ENCODE measurements at regions not wholly inside any gene's neighbourhood (a gene's known extent, or its start where the extent isn't known, plus 50 kb on each side); places are given as distances from the start of the nearest gene placed in this dataset.

GRCh38 chr16:55253987-55254386, 70.0 kb upstream of the IRX6 start:
- POLR2A ChIA-PET (ENCODE audit: unreplicated experiment) = no interaction called here
- H3K36me3 ChIP-seq (ENCODE audit: control insufficient read depth, insufficient read depth, low read length) = no peaks in the 10 kb centered on the region
- H4K91ac ChIP-seq (ENCODE audit: insufficient read depth, low read depth, low read length) = no peak overlapping the region
- no peak overlapping the region for H3K23ac ChIP-seq (ENCODE audit: low read depth, low read length)
- H2BK20ac ChIP-seq (ENCODE audit: low read depth, low read length) = no peak overlapping the region
- H3K18ac ChIP-seq (ENCODE audit: low read depth, low read length) = no peak overlapping the region
- H3K14ac ChIP-seq (replicated peaks; ENCODE audit: low read depth, low read length) = no peak overlapping the region
- no peak overlapping the region for H2AFZ ChIP-seq (replicated peaks; ENCODE audit: low read length, poor library complexity)
- no peaks in the 10 kb centered on the region for H3K79me1 ChIP-seq (ENCODE audit: low read depth in 1 of 2, low read length in 2 of 2)
- in situ Hi-C loops (cut with MboI; ENCODE audit: low sequenced_read_pairs) = no loop called here
- H2BK120ac ChIP-seq (ENCODE audit: low read depth, low read length) = no peak overlapping the region
- dilution Hi-C loops (cut with HindIII; ENCODE audit: low sequenced_read_pairs, unreplicated experiment) = no loop called here
- H2AK9ac ChIP-seq (replicated peaks; ENCODE audit: low read depth, low read length, poor library complexity) = no peak overlapping the region
- H3K9me1 ChIP-seq (ENCODE audit: insufficient read depth, low read length) = no peaks in the 10 kb centered on the region
- DNase-seq = no peak
- no peak overlapping the region for H3K4me2 ChIP-seq (ENCODE audit: low read depth, low read length)
- H4K20me1 ChIP-seq (ENCODE audit: insufficient read depth, low read length) = no peaks in the 10 kb centered on the region
- no peaks in the 10 kb centered on the region for H3K27me3 ChIP-seq (ENCODE audit: control insufficient read depth, insufficient read depth, low read length)
- no peak overlapping the region for H2AK5ac ChIP-seq (ENCODE audit: low read depth, low read length)
- no peaks in the 10 kb centered on the region for H3K9me3 ChIP-seq (ENCODE audit: control insufficient read depth, insufficient read depth, low read length)
- no peak overlapping the region for H3K4ac ChIP-seq (ENCODE audit: low read depth, low read length)
- H3K4me3 ChIP-seq (ENCODE audit: insufficient read depth, low read depth, low read length) = no peak overlapping the region
- no peak overlapping the region for H3K27ac ChIP-seq (ENCODE audit: insufficient read depth, low read length)
- no TSS peak for BruUV-seq (replicated peaks)
- TF ChIP-seq ELK1 (IDR thresholded peaks at IDR 0.05; ENCODE audit: borderline replicate concordance, low read depth, low read length) = no peak
- TF ChIP-seq RFX5 (IDR thresholded peaks at IDR 0.05; ENCODE audit: low read depth, low read length) = no peak
- TF ChIP-seq MAFK (IDR thresholded peaks at IDR 0.05; ENCODE audit: low read depth, low read length) = no peak
- TF ChIP-seq CEBPB (IDR thresholded peaks at IDR 0.05; ENCODE audit: low read depth, low read length) = no peak
- TF ChIP-seq RCOR1 (IDR thresholded peaks at IDR 0.05; ENCODE audit: insufficient replicate concordance, low read length) = no peak
- no peak for TF ChIP-seq RAD21 (IDR thresholded peaks at IDR 0.05; ENCODE audit: low read length)
- no peak for TF ChIP-seq NFE2L2 (IDR thresholded peaks at IDR 0.05; ENCODE audit: low read depth, low read length)
- TF ChIP-seq MAZ (IDR thresholded peaks at IDR 0.05; ENCODE audit: borderline replicate concordance, low read depth, low read length) = no peak
- TF ChIP-seq CTCF (conservative IDR thresholded peaks at IDR 0.05; ENCODE audit: low read depth, low read length) = no peak
- TF ChIP-seq MXI1 (IDR thresholded peaks at IDR 0.05; ENCODE audit: borderline replicate concordance, low read depth, low read length) = no peak
- TF ChIP-seq POLR2A (IDR thresholded peaks at IDR 0.05; ENCODE audit: low read depth, low read length) = no peak
- CTCF ChIA-PET = no interaction called here
- no peak for ATAC-seq (ENCODE audit: low read depth)
- no peak overlapping the region for H2BK5ac ChIP-seq (ENCODE audit: low read depth, low read length, poor library complexity, severe bottlenecking)
- no peak overlapping the region for H3K9ac ChIP-seq (ENCODE audit: low read depth, low read length)
- no peaks in the 10 kb centered on the region for H3K4me1 ChIP-seq (ENCODE audit: control insufficient read depth, insufficient read depth, low read length)
- no peak overlapping the region for H4K5ac ChIP-seq (ENCODE audit: low read depth, low read length)
- H4K8ac ChIP-seq (ENCODE audit: low read depth in 2 of 2, low read length in 2 of 2) = no peak overlapping the region
- no peak overlapping the region for H3K56ac ChIP-seq (ENCODE audit: extremely low read depth, insufficient read depth, low read length)
- intact Hi-C loops (cut with micrococcal nuclease) = no loop called here
- no peak overlapping the region for H2BK15ac ChIP-seq (ENCODE audit: low read depth, low read length)

Measured in IMR-90 (cell line).